Stimulated activated CD8-positive, alpha-beta memory T cell treated with anti-CD3 and anti-CD28 coated beads, Interleukin-12 subunit alpha, Interleukin-12 subunit beta, amount 100 ng/mL, for 24 hours (primary cell): ENCODE measurements at regions not wholly inside any gene's neighbourhood (a gene's known extent, or its start where the extent isn't known, plus 50 kb on each side); places are given as distances from the start of the nearest gene placed in this dataset.

Experiments
- DNase-seq: peaks from one replicate; pipeline ENCODE4 v3.0.0-alpha.2; 2020; ENCODE audit errors: extremely low read depth

DNA sequence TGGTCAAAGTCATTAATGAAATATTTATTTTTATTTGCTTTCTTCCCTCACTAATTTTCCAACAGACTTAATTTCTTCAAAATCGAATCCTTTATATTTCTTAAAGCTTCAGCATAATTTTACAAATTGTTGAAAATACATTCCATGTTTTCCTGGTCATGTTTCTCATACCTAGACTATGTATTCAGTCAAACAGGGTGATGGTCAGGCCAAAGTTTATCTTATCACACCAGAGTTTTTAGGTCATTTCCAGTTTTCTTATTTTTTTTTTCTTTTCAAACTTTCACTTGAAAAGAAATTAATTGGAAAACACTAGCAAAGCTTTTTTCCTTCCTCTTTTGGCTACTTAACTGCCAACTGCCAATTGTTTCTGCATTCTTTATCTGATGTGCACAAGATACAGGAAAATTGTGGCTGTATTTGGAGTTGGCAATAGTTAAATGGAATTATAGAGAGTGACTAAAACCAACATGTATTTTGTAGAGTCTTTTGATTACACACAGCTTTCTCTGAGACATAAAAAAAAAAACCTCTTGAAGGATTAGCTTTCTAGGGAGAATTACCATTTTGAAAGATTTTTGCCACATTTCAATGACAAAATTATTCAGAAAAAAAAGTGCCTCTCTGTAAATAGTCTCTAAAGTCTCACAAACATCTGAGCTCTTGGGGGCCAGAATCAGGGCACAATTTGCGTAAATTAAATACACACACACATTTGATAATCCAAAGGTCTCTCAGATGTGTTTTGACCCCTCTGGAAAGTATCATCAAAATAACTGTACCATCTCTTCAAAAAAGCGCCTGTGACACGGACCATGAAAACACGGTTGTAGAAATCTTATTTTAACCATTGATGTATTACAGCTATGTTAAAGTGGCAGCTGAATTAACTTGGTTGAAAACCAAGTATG, 603.2 kb upstream of the KCNMB2 start:
- no peak for DNase-seq

DNA sequence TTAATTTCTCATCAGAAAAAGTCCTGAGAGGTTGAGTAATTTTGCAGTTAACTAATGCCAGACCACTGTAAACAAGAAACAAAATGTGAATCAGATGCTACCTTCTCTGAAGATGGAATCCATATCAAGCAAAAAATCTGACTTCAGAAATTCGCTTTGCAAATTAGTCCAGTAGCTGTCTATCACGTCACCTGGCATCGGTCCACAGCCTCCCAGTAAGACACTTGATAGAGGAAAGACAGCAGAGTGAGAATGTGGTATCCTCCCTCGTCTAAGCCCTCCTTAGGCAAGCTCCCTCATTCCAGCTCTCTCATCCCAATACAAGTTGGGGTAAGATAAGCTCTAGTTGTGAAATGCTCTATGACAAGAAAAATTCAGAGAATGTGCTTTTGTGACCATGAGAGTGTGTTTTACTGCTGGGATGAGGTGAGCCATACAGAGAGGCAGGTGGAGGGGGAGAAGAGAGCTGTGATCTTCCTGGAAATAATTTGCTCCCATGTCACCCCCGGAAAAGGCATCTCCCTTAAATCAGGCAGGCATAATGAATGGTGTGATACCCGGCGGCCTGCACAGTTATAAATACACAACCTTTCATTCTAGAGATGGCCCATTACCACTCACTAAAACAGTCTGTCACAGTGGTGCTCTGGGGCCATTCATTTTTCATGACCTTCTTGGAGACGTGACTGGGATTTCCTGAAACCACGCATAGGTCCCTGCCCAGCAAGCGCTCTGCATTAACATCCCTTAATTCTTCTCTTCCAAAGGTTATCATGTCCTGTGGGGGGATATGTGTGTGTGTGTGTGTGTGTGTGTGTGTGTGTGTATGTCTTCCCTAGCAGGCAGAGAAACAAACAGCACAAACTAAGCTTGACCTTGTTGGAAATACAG, 602.0 kb upstream of the KCNMB2 start:
- no peak for DNase-seq

DNA sequence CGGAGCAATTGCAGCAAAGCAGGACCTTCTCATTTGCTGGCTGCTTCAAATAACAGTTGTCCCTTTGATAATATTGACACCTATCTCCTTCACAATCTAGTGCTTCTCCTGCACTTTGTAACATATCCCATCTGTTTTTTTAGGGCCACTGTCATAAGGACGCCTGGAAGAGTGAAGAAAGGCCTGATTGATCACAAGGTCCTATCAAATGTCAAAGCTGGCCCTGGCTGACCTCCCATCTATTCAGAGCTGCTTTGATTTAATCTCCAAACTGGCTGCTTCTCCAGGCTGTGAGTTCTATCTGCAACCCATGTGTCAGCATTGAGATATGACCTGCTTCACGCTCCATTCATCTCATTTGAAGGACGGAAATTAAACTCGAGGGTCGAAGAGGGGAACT, 601.2 kb upstream of the KCNMB2 start:
- DNase-seq = no peak

GRCh38 chr3:177936721-177937120, 599.5 kb upstream of the KCNMB2 start:
- no peak for DNase-seq

DNA sequence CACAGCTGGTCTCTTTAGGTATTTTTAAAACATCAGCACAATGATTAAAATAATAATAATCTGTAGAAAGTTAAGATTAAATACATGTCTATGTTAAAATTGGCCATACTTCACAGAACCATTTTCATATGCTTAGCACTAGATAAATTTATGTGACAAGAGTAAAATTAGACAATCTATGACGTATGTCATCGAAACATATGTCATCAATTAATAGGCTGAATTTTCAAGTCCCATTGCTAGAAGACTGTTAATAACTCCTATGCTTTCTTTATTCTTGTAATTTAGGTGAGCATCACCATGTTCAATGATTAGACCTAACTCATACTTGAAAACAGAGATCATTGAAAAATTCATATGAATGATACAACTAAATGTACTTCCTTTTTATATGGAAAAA, 593.3 kb upstream of the KCNMB2 start:
- DNase-seq = no peak

GRCh38 chr3:177944228-177944661, 592.0 kb upstream of the KCNMB2 start:
- no peak for DNase-seq

- no peak for DNase-seq
Observed at GRCh38 chr3:177946048-177946447, 590.2 kb upstream of the KCNMB2 start.

DNA sequence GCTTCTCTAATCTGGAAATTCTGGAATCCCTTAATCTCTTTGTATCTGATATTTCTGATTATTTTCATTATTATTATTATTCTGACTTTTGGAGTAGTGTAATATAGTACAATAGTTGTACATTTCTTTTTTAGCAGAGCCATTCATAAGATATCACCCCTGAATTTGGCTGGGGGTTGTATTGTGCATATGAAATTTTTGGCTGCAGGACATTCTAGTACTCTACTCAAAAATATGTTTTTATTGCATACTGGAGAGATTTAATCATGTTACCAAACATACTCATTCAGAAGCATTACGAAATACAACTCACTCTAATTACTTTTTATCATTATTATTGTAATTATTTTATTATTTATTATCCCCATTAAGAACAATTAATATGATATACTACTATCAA, 589.7 kb upstream of the KCNMB2 start:
- DNase-seq = no peak

DNA sequence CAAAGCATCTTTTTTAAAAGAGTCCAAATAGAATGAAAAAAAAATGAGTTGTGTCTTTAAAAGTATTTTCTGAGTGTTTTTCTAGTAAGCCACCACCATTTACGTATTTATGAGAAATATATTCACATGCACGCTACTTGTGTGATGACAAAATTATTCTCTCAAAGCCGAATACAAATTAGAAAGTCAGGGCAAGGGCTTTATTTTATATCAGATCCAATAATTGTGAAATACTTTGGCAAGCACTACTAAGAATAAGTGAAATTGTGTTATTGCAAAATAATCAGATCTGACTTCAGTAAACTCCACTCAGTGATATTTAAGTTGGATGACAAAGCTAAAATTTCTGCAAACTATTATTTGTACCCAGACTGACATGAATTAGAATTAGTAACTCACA, 589.3 kb upstream of the KCNMB2 start:
- no peak for DNase-seq

DNA sequence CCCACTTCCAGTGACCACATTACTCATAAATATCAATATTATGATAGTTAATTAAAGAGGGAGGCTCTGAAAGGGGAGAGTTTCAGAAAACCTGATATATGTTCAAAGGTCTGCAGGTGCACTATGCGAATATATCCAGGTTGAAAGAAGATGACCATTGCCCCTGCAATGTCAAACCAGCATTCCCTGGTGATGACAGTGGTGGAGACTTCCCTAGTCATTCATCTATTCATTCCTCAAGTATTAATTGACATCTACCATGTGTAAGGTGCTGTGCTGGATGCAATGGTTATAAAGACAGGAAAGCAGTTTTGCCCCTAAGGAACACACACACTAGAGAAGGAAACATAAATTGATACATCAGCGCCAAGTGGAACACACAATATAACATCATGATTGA, 588.3 kb upstream of the KCNMB2 start:
- DNase-seq = no peak

DNA sequence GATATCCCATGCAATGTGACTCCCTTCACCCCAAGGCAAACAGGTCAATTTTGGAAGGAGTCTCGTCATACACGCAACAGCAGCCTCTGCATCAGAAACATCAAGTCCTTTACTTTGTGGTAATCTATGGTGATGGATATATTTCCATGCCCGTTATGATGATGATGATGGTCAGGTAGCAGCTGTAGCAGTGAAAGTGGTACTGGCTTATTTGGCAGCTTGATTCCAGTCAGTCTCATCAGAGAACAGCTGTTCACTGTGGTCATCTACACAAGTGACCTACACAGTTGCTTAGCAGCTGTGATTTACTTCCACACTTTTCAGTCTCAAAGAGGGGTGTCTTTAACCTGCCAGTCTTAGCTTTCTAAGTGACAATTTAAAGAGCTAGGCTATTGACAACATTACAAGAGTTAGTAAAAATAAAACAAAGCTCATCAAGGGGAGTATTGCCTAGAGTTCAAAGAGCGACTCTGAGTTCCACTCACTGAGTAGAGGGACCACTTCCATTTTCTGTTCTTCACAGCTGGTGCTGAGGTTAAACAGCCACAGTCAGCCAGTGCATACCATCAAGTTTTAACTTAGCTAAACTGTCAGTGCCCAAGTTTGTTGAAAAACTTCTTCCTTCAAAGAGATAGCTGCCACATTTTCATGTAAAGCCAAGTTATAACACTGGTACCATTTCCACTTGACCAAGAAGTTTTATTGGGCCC, 587.4 kb upstream of the KCNMB2 start:
- DNase-seq = no peak

DNA sequence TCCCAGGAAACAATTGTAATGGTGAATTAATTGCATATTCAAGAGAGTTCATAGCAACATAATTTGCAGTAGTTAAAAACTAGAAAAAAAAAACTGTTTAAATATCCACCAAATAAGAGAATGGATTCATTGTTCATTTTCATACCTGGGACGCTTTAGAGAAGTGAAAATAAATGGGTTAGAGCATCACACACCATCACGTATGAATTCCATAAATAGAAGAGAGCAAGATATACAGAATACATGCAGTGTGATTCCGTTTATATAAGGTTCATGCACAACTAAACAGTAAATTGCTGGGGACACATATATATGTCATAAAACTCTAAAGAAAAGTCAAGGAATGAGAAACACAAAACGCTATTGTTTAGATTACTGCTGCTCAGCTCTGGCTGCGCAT, 577.0 kb upstream of the KCNMB2 start:
- no peak for DNase-seq

GRCh38 chr3:177960014-177960413, 576.2 kb upstream of the KCNMB2 start:
- no peak for DNase-seq

DNA sequence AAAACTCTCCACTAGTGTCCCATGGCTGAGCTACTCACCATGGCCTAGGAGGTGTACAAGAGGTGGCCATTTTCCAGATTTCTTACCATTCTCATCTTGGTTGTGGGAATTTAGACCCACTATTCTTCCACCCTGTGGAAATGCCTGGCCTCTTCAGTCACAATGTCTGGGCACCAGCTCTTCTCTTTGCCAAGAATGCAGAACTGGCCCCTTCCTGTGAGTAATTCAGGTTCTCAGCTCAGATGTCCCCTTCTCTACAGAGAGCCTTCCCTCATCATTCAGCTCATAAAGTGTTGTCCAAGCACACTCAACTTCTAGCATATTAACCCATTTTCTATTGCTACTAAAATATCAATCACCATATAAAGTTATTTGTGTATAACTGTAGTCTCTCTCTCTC, 575.5 kb upstream of the KCNMB2 start:
- no peak for DNase-seq

DNA sequence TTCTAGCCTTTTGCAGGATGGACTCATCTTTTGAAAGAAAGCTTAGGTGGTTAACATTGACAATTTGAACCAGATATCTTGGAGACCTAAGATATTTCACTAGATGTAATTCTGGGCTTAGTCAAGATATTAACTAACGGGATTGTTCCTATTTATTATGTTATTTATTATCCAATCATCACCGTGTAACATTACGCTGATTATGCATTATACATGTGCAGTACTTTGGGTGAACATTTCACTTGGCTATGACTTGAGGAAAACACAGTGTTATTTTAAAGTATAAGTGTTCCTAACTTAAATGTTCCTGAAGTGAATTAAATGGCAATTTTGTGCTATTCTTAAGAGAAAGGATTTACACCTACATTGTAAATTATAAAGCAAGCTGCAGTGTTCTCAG, 574.5 kb upstream of the KCNMB2 start:
- no peak for DNase-seq

- no peak for DNase-seq
Observed at GRCh38 chr3:177966493-177966892, 569.7 kb upstream of the KCNMB2 start.

GRCh38 chr3:177968891-177969290, 567.3 kb upstream of the KCNMB2 start:
- DNase-seq = no peak

DNA sequence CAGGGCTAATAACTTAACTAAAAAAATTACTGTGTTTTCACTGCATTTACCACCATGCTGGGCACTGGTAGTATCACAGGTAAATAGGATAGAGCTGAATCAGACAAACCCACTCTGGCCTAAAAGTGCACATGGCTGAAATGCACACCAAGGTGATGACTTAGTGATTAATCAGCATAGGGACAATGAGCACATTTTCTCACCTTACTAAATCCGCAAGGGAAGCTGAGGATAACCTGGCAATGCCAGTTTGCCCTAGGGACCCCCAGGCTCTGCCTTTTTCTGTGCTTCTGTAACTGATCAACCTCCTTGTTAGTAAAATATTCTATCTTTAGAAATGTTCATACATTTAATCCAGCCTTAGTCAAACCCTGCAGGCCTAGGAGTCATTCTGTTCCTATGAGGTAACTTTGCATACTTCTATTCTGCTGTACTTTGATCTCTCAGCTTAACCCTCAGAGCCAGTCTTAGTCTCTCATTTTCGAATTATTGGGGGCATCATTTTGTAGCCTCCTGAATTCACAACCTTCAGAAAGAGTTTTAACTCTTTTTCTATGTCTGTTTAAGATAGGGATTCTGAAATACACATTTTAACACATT, 562.9 kb upstream of the KCNMB2 start:
- no peak for DNase-seq

GRCh38 chr3:177976241-177976640, 560.0 kb upstream of the KCNMB2 start:
- DNase-seq = no peak

DNA sequence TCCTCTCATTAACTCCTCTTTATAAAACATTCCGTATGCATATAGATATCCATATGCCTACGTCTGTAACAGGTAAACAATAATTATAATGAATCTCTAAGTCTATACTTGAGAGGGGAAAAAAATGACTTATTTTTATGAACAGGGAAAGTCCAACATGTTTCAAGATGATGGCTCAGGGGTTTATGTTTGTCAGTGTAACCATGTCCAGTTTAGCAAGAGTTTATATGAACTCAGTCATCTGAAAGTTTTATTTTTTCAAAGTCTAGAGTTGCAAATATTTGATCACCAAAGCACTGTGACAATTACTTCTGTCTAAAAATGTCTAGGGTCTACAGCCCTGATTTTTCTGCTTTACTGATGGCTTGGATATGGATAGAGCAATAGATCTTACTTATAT, 559.4 kb upstream of the KCNMB2 start:
- DNase-seq = no peak

GRCh38 chr3:177977381-177978158, 558.7 kb upstream of the KCNMB2 start:
- DNase-seq = no peak
